ENCODE measurements at regions not wholly inside any gene's neighbourhood (a gene's known extent, or its start where the extent isn't known, plus 50 kb on each side); places are given as distances from the start of the nearest gene placed in this dataset.

GRCh38 chr2:126971481-126972278 is 73.0 kb downstream of the TEX51 start:
- TF ChIP-seq POLR2A (IDR thresholded peaks at IDR 0.05; ENCODE audit: control extremely low read depth in 1 of 2, low read depth in 2 of 2, low read length in 2 of 2) (no peak), ZNF274 (IDR thresholded peaks at IDR 0.05; ENCODE audit: borderline replicate concordance, extremely low read depth, low read length) (no peak), CTCF (IDR thresholded peaks at IDR 0.05; ENCODE audit: control extremely low read depth in 1 of 3, insufficient read depth in 1 of 3, low read depth in 1 of 3, low read length in 3 of 3) (peak; percentile 87 to 95 (median 89)), JUN (IDR thresholded peaks at IDR 0.05; ENCODE audit: low read depth, low read length) (no peak), KDM5A (IDR thresholded peaks at IDR 0.05; ENCODE audit: low read length) (no peak), EZH2 (IDR thresholded peaks at IDR 0.05; ENCODE audit: low read depth, low read length, severe bottlenecking) (no peak), RXRA (IDR thresholded peaks at IDR 0.05; ENCODE audit: insufficient read depth, low read depth, low read length) (no peak), RBBP5 (IDR thresholded peaks at IDR 0.05; ENCODE audit: borderline replicate concordance, low read depth, low read length) (no peak), CHD2 (IDR thresholded peaks at IDR 0.05; ENCODE audit: low read length) (no peak), CBX8 (IDR thresholded peaks at IDR 0.05; ENCODE audit: borderline replicate concordance, low read depth, low read length) (no peak), GABPA (IDR thresholded peaks at IDR 0.05; ENCODE audit: borderline replicate concordance, insufficient read depth, low read length) (no peak), SIRT6 (IDR thresholded peaks at IDR 0.05; ENCODE audit: low read length) (no peak), EP300 (IDR thresholded peaks at IDR 0.05; ENCODE audit: borderline replicate concordance in 1 of 2, low read depth in 2 of 2, low read length in 2 of 2) (no peak), RAD21 (IDR thresholded peaks at IDR 0.05 in 1 of 2, conservative IDR thresholded peaks at IDR 0.05 in 1 of 2; ENCODE audit: low read depth in 2 of 2, low read length in 2 of 2) (peak; percentile 96 to 99)

Data from H1 (cell line).